ENCODE measurements at regions not wholly inside any gene's neighbourhood (a gene's known extent, or its start where the extent isn't known, plus 50 kb on each side); places are given as distances from the start of the nearest gene placed in this dataset.

DNA sequence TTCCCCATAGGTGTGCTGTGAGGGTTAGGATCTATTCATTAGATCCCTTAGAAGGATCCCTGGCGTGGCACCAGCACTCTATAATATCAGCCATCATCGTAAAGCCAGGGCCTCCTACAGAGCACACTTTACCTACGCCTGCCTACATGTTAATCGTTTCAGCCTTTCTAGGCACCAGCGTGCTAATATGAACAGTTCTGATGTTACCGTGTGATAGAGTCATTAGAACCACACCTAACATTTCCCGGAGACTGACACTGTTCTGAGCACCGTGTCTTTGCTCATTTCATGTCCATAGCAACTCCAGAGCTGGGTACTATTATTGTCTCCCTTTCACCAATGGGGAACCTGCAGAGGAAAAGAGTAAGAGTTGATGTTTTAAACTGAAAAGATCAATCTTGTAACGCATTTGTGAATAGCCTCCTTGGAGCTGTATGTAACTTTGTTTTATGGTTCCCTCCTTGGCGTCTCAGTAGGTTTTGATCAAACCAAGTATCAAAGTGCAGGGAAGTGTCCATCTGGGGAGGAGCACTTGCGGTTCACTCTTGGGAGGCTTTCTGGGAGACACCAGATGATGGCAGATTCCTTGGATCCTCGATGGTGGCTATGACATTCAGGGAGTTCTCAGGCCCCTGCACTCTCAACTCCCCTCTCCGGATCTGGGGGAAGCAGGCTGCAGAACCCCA is 73.8 kb upstream of the KCNG1 start:
- no peaks in the 10 kb centered on the region for H3K9me3 ChIP-seq
- no peaks in the 10 kb centered on the region for H3K4me1 ChIP-seq (ENCODE audit: control insufficient read depth in 1 of 2, insufficient read depth in 1 of 2, low read depth in 1 of 2, low read length in 1 of 2)

DNA sequence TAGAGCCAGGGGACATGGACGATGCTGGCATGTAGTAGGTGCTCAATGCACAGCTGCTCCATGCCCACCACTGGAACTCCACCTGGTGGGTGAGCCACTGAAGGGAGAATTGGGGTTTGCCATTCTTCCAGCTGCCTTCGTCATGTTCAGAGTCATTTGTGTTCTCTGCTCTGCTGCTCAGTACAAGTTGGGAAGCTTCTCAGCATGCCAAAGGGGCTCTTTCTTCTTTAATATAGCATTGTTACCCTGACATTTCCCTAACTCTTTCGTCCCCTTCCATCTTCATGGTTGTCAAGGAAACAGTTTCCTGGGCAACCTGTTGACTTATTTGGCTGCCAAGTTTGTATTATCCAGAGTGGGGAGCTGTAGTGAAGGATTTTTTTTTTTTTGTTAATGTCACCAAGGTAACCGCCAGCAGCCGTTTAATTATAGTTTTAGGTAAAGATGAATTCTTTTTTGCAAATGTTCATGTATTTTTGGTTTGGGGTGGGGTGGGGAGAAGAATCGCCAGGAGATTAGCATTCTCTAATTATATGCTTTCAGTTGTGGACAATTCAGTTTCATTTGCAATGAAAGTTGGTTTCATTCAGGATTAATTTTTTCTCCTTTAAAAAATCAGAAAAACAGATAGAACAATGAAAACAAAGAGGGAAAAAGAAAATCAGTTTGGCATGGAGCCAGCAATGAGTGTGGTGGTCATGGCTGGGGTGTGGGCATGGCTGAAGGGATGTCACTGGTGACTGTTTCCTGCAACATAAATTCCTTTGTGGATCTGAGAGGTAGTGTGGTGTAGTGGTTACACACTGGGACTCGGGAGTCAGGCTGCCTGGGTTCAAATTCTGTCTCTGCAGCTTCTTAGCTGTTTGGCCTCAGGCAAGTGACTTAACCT is 73.0 kb upstream of the KCNG1 start:
- H3K27me3 ChIP-seq = peaks cover 47% of the 10 kb centered on the region
- no peak overlapping the region for H3K27ac ChIP-seq
- TF ChIP-seq, protein P1, sequence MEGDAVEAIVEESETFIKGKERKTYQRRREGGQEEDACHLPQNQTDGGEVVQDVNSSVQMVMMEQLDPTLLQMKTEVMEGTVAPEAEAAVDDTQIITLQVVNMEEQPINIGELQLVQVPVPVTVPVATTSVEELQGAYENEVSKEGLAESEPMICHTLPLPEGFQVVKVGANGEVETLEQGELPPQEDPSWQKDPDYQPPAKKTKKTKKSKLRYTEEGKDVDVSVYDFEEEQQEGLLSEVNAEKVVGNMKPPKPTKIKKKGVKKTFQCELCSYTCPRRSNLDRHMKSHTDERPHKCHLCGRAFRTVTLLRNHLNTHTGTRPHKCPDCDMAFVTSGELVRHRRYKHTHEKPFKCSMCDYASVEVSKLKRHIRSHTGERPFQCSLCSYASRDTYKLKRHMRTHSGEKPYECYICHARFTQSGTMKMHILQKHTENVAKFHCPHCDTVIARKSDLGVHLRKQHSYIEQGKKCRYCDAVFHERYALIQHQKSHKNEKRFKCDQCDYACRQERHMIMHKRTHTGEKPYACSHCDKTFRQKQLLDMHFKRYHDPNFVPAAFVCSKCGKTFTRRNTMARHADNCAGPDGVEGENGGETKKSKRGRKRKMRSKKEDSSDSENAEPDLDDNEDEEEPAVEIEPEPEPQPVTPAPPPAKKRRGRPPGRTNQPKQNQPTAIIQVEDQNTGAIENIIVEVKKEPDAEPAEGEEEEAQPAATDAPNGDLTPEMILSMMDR (IDR thresholded peaks at IDR 0.05) = no peak
- H3K36me3 ChIP-seq = no peaks in the 10 kb centered on the region
- no peak overlapping the region for H3K4me3 ChIP-seq (ENCODE audit: low read depth in 1 of 2, low read length in 1 of 2)
- H3K4me1 ChIP-seq (ENCODE audit: control insufficient read depth in 1 of 2, insufficient read depth in 1 of 2, low read depth in 1 of 2, low read length in 1 of 2) = no peaks in the 10 kb centered on the region
- no peaks in the 10 kb centered on the region for H3K9me3 ChIP-seq

More for the DNA sequence above, 73.8 kb upstream of the KCNG1 start:
- peaks cover 38% of the 10 kb centered on the region for H3K27me3 ChIP-seq
- no peak overlapping the region for H3K27ac ChIP-seq
- no peak overlapping the region for H3K4me3 ChIP-seq (ENCODE audit: low read depth in 1 of 2, low read length in 1 of 2)
- TF ChIP-seq, protein P1 (IDR thresholded peaks at IDR 0.05) = no peak
- no peaks in the 10 kb centered on the region for H3K36me3 ChIP-seq

DNA sequence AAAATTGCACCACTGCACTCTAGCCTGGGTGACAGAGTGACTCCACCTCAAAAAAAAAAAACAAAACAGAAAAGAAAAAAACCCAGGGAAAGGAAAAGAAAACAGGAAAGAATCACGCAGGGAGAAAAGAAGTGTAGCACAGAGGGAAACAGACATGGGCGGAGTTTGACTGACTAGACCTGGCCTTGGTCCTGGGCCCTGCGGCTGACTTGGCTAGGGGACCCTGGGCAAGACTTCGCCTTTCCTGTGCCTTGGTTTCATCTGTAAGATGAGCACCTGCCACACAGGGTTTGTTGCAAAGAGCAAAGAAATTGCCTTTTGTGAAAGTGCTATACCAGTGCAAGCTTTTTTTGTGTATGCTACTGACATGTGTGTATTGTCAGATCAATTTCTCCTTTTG is 71.3 kb upstream of the KCNG1 start:
- TF ChIP-seq, protein P1 (IDR thresholded peaks at IDR 0.05) = no peak
- Histone ChIP-seq H3K4me3 (ENCODE audit: low read depth in 1 of 2, low read length in 1 of 2) (no peak overlapping the region), H3K36me3 (no peaks in the 10 kb centered on the region), H3K27me3 (peaks cover 62% of the 10 kb centered on the region), H3K27ac (no peak overlapping the region), H3K9me3 (no peaks in the 10 kb centered on the region), H3K4me1 (ENCODE audit: control insufficient read depth in 1 of 2, insufficient read depth in 1 of 2, low read depth in 1 of 2, low read length in 1 of 2) (no peaks in the 10 kb centered on the region)

DNA sequence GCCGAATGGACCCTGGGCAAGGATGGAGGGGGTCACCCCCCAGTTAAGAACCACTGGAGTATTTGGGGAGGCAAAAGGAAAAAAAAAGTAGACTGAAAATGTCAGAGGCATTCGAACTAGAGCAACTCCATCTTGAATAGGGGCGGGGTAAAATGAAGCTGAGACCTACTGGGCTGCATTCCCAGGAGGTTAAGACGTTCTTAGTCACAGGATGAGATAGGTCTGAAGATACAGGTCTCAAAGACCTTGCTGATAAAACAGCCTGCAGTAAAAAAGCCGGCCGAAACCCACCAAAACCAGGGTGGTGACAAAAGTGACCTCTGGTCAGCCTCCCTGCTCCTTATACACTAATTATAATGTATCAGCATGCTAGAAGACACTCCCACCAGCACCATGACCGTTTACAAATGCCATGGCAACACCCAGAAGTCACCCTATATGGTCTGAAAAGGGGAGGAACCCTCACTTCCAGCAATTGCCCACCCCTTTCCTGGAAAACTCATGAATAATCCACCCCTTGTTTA is 70.4 kb upstream of the KCNG1 start:
- H3K4me1 ChIP-seq (ENCODE audit: control insufficient read depth in 1 of 2, insufficient read depth in 1 of 2, low read depth in 1 of 2, low read length in 1 of 2) = no peaks in the 10 kb centered on the region

DNA sequence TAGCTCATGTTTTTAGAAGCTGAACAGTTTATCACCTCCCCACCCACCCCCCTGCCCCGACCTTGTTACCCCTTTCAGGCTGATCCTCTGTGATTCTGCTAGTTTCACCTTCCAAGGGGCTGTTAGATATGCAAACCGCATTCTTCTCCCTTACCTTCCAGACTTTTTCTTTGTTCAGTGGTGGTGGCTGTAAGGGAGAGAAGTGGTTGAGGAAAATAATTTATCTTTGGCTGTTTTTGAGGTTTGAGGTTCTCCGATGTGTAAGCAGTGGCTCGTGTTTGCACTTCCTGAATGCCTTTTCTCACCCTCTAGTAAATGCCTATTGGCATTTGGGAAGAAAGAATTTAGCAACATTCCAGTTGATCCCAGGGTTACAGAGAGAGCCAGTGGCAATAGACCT is 69.4 kb upstream of the KCNG1 start:
- Histone ChIP-seq H3K9me3 (no peaks in the 10 kb centered on the region), H3K4me3 (ENCODE audit: low read depth in 1 of 2, low read length in 1 of 2) (no peak overlapping the region), H3K4me1 (ENCODE audit: control insufficient read depth in 1 of 2, insufficient read depth in 1 of 2, low read depth in 1 of 2, low read length in 1 of 2) (no peaks in the 10 kb centered on the region), H3K27me3 (peaks cover 80% of the 10 kb centered on the region), H3K27ac (no peak overlapping the region), H3K36me3 (no peaks in the 10 kb centered on the region)
- TF ChIP-seq, protein P1 (IDR thresholded peaks at IDR 0.05) = no peak

More for the DNA sequence above, 70.4 kb upstream of the KCNG1 start:
- TF ChIP-seq, protein P1 (IDR thresholded peaks at IDR 0.05) = no peak
- Histone ChIP-seq H3K9me3 (no peaks in the 10 kb centered on the region), H3K27ac (no peak overlapping the region), H3K27me3 (peaks cover 70% of the 10 kb centered on the region), H3K4me3 (ENCODE audit: low read depth in 1 of 2, low read length in 1 of 2) (no peak overlapping the region), H3K36me3 (no peaks in the 10 kb centered on the region)

All from neutrophil (primary cell).